ENCODE measurements at regions not wholly inside any gene's neighbourhood (a gene's known extent, or its start where the extent isn't known, plus 50 kb on each side); places are given as distances from the start of the nearest gene placed in this dataset.

- TF ChIP-seq CTCF (IDR thresholded peaks at IDR 0.05) (peak in 1 of 4 experiments; percentile 8), POLR2A (IDR thresholded peaks at IDR 0.05) (no peak)
Observed at GRCh38 chr7:112869111-112869774, 79.0 kb upstream of the TMEM168 start.

All from uterus (tissue), 2 donors.